ENCODE measurements at regions not wholly inside any gene's neighbourhood (a gene's known extent, or its start where the extent isn't known, plus 50 kb on each side); places are given as distances from the start of the nearest gene placed in this dataset.

GRCh38 chr21:27246741-27247140 is 279.9 kb upstream of the ADAMTS5 start:
- TF ChIP-seq POLR2A (IDR thresholded peaks at IDR 0.05), result no peak
- no peak for TF ChIP-seq CTCF (IDR thresholded peaks at IDR 0.05)
- TF ChIP-seq POLR2AphosphoS5 (IDR thresholded peaks at IDR 0.05; ENCODE audit: insufficient read depth in 1 of 2, low read depth in 1 of 2), result no peak

All from vagina (tissue), 2 donors.